ENCODE measurements at regions not wholly inside any gene's neighbourhood (a gene's known extent, or its start where the extent isn't known, plus 50 kb on each side); places are given as distances from the start of the nearest gene placed in this dataset.
"Not testable (repeated sequence)": the region's sequence is repeated elsewhere in the genome, so short reads cannot be mapped to it uniquely, and the experiment has no call there.

DNA sequence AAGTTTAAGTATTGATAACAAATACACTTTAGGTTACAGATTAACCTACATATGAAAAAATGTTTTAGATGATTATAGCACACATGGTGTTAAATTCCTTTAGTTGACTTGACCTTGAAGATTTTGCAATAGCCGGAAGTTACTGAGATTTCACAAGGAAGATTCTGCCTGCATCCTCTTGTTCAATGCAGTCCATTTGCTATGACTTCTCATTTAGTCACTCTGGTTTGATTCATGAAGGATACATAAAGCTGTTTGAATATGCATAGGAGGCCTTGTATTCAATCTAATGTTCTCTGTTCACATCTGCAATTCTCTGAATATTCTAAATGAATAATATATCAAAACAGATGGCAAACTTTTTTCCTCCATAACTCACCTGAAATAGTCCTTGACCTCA, 870.2 kb upstream of the GOT2 start:
- intact Hi-C loops (cut with DNase I), result no loop called here
- DNase-seq, result no peak
- ATAC-seq, result no peak

DNA sequence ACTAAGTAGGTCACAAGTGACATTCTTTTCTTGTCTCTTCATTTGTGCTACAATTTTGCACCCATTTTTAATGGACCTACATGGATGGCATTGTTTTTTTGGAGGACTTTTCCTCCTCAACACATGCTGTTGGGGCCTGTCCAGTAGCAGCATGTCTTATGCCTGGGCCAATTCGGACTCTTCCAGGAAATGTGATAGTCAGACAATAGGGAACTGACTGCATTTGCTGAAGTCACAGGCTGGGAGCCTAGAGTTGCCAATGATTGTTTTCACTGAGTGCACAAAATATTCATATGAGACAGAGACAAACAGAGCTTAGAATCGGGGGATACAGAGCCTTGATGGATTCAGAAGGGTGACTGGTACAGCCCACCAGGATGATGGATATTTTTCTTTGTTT, 867.3 kb upstream of the GOT2 start:
- ATAC-seq (no peak), DNase-seq (no peak)
- intact Hi-C loops (cut with DNase I), result no loop called here

DNA sequence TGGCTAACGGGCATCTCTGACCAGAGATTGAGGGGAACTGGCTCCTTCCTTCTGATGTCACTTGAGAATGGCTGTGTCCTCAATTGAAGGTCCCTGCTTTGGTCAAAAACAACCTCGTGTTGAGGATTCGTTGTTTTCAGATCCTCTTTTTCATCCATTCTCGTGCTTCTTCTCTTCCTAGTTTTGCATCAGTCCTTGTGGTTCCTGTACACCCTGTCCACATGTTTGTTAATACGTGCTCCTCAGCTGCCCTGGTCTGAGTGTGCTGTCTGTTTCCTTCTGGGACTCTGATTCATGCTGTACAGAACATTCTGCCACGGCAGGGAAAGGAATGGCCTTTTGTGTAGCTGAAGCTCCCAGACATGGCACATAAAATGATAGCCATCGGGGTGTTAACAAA, 863.2 kb upstream of the GOT2 start:
- ATAC-seq, result no peak

DNA sequence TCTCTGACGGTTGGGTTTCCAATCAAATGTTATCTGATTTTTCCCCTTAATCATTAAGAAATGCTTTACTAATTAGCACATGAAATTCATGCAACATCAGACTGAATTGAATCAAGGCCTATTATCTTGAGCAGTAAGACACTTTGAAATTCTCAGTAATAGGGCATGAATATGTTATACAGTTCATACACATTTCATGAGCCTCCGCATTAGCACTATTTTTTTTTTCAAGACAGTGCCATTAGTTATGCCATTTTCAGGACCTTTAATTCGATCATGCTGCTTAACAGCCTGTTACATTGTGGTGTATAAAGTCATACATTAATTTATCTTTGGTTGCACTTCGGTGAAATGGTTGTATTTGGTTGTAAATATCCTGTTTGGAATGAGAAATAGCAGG, 862.6 kb upstream of the GOT2 start:
- intact Hi-C loops (cut with DNase I), result no loop called here
- DNase-seq (no peak), ATAC-seq (no peak)

More for the DNA sequence above, 863.2 kb upstream of the GOT2 start:
- intact Hi-C loops (cut with DNase I), result no loop called here
- no peak for DNase-seq

DNA sequence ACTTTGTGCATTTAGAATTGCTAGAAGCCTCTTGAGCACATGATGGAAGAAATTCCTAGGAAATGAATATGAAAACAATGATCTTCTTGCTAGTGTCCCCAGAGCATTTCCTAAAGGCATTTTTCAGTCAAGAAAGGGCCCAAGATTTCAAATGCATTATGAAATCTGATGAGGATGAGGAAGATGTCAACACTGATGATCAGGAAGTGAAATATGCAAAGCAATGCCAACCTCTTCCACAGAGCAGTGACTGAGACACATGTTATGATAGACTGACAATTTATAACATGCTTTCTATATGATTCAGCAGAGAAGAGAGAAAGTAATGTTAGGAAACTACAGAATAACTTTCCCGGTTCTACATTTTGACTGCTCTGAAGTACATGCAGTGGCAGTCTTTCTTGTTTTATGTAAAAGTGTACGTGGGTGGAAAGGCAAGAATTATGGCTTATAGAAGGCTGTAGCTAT, 859.1 kb upstream of the GOT2 start:
- DNase-seq (no peak), ATAC-seq (no peak)
- intact Hi-C loops (cut with DNase I), result no loop called here

DNA sequence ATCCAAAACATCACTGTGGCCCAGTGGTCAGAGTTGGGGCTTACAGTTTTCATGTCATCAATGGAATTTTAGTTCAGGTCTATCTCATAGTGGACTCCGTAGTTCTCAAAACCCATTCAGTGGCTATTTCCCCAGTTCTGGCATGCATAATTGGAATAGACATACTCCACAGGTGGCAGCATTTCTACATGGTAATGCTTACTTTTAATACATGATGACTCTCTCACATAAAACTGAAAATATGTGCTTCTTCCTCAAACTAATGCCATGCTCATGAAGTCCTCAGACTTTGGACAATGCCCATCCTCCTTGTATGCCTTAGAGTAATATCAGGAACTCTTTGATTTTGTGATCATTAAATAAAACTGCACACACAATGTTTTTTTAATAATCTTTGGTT, 857.4 kb upstream of the GOT2 start:
- ATAC-seq (no peak), DNase-seq (no peak)

DNA sequence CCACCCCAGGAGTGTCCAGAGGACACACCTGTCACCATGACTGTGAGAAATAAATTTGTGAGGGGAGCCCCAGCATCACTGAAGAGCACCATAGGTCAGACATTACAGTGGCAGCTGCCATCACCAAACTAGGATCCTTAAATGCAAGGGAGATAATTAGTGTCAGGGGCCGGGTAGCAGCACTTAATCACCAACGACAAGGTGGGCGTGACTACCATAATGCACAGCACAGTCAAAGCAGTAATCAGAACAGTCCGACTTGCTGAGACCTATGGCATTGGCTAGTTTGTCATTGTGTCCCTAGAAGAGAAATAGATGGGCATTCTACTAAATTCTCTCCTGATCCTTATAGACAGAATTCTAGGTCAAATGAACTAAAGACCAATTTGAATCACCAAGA, 856.7 kb upstream of the GOT2 start:
- intact Hi-C loops (cut with DNase I), result no loop called here
- ATAC-seq (no peak), DNase-seq (no peak)

More for the DNA sequence above, 857.4 kb upstream of the GOT2 start:
- intact Hi-C loops (cut with DNase I), result no loop called here

DNA sequence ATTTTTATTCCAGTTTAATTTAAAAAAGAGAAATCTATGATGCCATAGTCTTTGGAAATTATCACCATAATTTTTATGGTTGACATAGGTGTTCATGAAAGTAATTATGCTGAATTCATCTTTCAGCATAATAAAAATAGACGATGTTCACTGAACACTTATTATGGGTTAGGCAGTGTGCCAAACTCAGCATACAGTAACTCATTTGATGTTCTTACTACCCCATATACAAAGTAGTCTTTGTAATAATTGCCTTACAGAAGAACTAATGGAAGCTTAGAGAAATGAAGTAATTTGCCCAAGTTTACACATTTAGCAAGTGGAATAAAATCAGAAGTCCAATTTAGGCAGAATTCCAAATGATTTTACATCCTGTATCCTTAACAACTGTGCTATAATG, 852.2 kb upstream of the GOT2 start:
- DNase-seq (no peak), ATAC-seq (no peak)
- intact Hi-C loops (cut with DNase I), result no loop called here

DNA sequence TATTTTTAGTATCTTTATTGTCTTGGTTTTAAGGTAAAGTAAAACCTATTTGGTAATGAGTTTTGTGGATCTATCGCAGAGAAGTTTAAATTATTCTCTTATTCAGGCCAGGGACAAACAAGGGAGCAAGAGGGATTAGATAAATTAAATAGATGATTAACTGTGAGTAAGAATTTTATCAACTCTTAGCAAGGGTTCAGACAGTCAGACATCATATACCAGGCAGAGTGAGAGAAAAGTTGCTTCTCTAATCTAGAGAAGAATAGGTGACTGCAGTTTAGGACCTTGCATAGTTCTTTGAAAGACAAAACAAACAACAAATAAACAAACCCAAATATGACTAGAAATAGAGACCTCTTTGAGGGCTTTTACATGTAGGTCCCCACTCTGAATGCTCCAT, 840.2 kb upstream of the GOT2 start:
- no peak for DNase-seq
- intact Hi-C loops (cut with DNase I), result no loop called here
- no peak for ATAC-seq

DNA sequence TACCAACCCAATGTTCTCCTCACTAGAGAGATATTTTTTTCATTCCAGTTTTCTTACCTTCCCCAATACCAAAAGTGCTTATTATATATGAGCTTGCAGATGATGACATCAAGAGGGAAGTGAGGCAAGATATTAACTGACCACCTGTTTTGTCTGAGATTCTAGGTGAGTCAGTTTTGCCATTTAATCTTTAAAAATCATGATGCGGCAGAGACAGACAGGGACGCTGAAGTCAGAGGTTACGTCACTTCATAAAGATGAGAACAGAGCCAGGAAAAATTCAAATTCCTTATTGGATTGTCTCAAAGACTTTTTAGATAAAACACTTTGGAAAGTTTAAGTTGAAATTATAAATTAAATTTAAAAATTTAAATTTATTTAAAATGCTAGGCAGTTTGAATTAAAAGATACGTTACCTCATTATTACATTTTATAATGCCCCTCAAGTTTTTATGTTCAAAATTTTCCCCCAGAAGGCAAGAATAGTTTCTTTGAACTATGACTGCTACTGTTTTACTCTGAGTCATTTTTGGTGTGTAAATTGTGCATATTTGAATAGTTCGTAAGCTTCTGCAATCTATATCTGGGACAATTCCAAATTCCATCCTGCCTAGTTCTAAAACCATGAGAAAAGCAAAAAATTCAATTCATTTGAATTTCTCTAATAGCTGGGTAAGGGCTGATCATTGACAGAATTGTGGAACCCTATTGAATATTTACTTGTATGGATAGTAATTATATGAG, 839.6 kb upstream of the GOT2 start:
- intact Hi-C loops (cut with DNase I), result no loop called here
- ATAC-seq (no peak), DNase-seq (no peak)

DNA sequence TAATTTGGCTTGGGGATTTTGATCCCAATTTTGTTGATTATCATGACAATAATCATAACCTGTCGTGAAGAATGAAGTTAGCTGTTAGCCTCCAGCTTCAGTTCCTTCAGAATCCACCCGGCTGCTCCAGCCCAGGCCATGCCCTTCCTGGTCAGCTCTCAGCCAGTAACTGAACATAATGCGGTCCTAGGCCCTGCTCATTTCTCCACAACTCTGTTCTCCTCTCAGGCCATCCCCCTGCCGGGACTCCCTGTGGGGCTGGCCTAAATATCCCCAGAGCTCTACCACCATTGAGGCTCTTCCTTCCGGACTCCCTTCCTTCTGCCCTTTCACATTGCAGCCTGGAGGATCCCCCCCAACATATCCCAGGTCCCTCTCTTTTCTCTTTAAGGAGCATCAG, 833.4 kb upstream of the GOT2 start:
- intact Hi-C loops (cut with DNase I), result no loop called here
- ATAC-seq (no peak), DNase-seq (no peak)

DNA sequence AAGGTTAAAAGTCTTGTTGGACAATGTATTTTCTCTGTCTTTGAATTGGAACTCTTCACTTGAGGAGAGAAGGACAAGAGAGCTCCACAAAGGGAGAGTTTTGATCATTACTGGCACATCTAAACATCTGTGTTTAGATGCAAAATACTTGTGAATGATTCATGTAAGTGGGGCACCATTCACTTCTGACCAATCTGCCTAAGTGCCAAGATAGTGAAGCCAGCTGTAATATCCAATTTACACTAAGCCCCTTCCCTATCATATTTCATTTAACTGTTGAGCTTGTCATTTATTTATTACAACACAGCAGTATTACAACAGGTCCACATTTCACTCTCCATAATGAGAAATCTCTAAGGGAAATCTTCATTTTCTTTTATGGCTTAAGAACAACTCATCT, 832.3 kb upstream of the GOT2 start:
- DNase-seq (no peak), ATAC-seq (no peak)
- intact Hi-C loops (cut with DNase I), result no loop called here

DNA sequence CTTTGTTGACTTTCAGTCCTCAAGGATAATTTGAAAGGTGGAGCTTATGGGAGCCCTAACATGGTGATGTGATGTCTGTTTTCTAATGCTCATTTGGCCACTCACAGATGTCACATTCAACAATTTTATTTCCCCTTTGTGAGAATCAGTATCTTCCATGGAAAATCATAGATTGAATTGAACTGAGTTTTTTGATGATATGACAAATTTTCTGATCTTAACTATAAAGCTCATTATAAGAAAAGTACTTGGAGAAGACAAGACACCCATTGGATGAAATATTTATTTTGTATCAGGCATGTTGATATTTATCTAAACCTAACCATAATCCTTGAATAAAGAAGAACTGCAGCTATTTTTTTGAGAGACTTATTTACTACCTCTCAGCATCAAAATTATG, 824.6 kb upstream of the GOT2 start:
- ATAC-seq (no peak), DNase-seq (no peak)
- intact Hi-C loops (cut with DNase I), result no loop called here

DNA sequence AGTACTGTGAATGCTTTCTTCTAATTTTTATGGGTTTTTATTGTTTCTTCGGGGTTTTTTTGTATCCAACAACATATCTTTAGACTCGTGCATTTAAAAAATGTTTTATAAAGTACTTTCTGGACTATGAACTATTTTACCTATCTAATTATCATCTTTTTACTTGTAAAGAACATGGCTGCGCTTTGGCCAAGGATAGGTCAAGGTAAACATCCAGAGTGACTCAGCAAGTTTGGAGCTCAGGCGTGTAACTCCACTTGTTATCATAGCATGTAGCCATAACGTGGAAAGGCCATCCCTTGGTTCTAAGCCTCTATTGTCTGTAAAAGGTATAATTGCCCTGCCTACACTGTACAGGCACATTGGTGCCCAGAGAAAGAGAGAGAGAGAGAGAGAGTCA, 818.0 kb upstream of the GOT2 start:
- DNase-seq (no peak), ATAC-seq (no peak)
- intact Hi-C loops (cut with DNase I), result no loop called here

DNA sequence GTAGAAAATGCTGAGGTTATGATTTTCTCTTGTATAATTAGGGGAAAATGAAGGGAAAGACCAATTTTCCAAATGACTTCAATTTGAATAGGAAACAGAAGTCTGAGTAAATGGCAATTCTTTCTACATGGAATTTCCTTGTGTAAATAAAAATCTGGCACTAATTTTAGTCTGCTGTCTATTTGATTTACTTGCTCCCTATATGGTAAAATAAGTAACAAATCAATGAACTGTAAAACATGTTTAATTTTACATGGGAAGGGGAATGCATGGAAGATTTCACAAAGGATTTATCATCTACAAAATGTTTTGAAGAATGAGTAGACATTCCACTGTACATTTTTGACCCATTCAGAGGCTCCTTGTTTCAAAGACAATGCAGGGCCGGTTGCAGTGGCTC, 811.6 kb upstream of the GOT2 start:
- ATAC-seq (no peak), DNase-seq (no peak)
- intact Hi-C loops (cut with DNase I), result no loop called here

DNA sequence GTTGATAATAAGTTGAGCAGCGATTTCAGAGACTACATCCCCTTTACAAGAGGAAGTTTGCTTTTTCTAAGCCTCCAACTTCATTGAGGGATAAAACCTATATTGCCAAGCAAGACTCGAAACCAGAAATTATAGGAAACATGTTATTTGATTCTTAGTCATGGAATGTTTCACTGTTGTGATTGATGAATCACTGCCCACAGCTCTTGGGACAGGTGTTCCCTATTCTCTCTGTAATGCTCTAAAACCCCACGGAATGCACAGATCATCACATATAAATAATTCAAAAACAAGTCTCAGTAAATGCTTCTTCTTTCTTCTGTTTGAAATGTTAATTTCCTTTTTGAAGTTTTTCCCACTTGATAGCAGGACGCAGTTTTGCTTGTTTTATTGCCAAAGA, 809.5 kb upstream of the GOT2 start:
- DNase-seq (no peak), ATAC-seq (no peak)
- intact Hi-C loops (cut with DNase I), result no loop called here

DNA sequence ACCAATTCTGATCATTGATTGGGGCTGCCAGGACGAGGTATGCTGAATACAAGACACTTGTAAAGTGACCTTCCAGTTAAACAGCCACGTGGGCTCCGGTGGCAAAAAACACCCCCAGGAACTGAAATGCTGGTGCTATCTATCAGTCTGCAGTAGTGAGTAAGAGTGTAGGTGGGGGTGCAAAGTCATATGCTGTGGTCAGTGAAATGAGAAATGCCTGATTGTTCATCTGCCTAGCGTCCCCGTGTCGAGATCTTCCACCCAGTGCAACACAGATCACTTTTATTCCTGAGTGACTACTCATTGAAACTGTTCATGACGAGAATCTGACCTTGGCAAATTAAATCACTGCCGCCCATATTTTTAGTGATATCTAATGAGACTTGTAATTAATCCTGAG, 806.5 kb upstream of the GOT2 start:
- DNase-seq, result no peak
- no peak for ATAC-seq
- intact Hi-C loops (cut with DNase I), result no loop called here

DNA sequence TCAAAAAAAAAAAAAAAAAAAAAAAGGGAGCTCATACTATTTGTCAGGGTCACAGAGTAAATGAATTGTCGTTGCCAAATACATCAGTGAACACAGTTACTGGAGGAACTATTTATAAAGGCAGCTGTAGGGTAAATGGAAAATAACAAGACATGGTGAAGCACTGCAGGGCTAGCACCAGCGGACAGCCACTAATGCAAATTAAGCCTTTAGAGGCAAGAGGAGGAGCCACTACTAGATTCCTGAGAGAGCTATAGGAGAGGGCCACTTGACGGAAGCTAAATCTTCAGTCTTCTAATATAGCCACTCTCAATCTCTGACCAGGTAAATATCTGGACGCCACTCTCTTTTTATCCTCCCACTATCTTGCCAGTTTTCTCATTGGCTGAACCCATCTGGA, 801.2 kb upstream of the GOT2 start:
- intact Hi-C loops (cut with DNase I), result no loop called here
- ATAC-seq, result no peak
- DNase-seq, result no peak

DNA sequence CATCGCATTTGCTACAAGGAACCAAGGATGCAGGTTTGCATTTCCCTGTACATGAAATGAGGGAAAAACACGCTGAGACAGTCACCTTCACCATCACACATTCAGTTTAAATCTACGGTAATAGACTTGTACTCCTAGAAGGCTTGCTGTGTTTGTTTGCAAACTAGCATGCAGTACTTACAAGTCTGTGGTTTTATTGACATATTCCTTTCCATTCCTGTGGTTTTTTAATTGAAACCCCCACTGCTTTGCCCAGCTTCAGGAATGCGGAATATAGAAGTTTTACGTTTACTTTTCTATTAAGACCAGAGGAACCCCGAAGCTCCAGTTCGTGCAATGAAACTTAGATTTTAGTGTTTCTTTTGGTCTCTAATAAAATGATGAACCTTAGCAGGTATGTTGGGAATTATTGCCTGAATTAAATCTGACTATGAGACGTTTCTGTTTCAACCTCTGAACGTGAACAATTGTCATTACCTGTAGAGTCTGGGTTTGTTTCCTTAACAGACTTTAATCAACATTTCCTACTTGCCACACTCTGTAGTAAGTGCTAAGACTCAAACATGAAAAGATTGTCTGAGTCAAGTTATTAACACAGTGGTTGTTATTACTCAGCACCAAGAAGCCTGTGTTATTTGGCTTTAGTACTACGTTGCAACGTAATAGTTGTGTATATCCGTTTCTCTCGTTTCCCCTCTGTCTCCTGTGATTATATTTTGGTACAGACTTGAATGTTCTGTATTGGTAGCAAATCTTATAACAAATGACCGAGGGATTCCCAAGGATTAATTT, 793.3 kb upstream of the GOT2 start:
- ATAC-seq (no peak), DNase-seq (no peak)
- intact Hi-C loops (cut with DNase I), result no loop called here

DNA sequence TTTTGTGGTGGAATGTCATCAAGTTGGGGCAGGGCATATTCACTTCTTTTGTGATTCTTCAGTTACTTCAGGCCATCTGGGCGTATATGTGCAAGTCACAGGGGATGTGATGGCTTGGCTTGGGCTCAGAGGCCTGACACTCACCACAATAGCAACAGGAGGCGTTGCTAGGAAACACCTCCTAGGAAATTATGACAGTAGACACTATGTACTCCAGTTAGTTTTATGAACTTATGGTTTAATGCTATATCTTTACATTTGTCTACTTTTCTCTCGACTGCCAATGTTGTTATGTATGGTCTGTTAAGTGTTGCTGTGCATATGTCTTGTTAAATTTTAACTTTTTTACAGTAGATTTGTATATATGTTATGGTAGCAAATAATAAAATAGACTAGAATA, 788.7 kb upstream of the GOT2 start:
- DNase-seq (no peak), ATAC-seq (no peak)
- intact Hi-C loops (cut with DNase I), result no loop called here

DNA sequence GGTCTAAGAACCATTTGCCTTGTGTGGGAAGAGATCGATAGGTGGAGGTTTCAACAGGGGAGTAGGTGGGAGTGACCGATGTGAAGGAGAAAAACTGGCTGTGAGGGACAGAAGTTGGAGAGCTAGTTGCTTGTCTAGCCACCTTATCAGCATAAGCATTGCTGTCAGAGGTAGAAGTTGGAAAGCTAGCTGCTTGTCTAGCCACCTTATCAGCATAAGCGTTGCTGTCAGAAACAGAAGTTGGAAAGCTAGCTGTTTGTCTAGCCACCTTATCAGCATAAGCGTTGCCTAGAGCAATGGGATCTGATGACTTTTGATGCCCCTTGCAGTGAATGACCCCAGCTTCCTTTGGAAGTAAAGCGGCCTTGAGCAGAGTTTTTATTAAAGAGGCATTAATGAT, 784.6 kb upstream of the GOT2 start:
- DNase-seq; ATAC-seq; intact Hi-C loops (cut with DNase I): not testable (repeated sequence)

Data from left cardiac atrium (tissue), 4 donors.